ENCODE measurements at regions not wholly inside any gene's neighbourhood (a gene's known extent, or its start where the extent isn't known, plus 50 kb on each side); places are given as distances from the start of the nearest gene placed in this dataset.

DNA sequence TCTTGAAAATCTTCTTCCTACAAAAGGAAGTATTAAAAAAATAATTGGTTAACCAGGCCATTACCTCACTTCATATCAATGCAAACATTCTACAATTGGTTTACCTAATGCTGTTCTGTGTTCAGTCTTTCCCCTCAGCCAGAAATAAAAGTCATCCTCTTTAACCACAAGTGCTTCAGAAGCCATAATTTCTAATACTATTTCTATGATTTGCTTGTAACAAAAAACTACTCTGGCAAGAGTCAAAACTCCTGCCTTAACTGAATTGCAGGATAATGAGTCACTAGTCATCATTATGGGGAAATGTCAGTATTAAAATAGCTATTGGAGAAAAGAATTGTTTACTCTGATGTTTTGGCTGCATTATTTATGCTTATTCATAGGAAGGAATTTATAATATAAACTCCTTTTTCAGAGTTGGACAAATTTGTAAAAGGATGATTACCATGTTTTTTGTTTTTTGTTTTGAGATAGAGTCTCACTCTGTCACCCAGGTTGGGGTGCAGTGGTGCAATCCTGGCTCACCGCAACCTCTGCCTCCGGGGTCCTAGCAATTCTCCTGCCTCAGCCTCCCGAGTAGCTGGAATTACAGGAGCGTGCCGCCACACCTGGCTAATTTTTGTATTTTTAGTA, 55.5 kb upstream of the ODAD2 start:
- intact Hi-C loops (cut with micrococcal nuclease): no loop called here
- Histone ChIP-seq H3K4me3 (no peak overlapping the region), H3K9me3 (replicated peaks) (no peaks in the 10 kb centered on the region), H3K4me1 (no peaks in the 10 kb centered on the region), H3K27me3 (ENCODE audit: low read depth) (no peaks in the 10 kb centered on the region), H3K27ac (replicated peaks) (no peak overlapping the region), H3K36me3 (peaks cover 11% of the 10 kb centered on the region)
- TF ChIP-seq, protein P1, sequence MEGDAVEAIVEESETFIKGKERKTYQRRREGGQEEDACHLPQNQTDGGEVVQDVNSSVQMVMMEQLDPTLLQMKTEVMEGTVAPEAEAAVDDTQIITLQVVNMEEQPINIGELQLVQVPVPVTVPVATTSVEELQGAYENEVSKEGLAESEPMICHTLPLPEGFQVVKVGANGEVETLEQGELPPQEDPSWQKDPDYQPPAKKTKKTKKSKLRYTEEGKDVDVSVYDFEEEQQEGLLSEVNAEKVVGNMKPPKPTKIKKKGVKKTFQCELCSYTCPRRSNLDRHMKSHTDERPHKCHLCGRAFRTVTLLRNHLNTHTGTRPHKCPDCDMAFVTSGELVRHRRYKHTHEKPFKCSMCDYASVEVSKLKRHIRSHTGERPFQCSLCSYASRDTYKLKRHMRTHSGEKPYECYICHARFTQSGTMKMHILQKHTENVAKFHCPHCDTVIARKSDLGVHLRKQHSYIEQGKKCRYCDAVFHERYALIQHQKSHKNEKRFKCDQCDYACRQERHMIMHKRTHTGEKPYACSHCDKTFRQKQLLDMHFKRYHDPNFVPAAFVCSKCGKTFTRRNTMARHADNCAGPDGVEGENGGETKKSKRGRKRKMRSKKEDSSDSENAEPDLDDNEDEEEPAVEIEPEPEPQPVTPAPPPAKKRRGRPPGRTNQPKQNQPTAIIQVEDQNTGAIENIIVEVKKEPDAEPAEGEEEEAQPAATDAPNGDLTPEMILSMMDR (IDR thresholded peaks at IDR 0.05; ENCODE audit: borderline replicate concordance): no peak
- no peak for DNase-seq

DNA sequence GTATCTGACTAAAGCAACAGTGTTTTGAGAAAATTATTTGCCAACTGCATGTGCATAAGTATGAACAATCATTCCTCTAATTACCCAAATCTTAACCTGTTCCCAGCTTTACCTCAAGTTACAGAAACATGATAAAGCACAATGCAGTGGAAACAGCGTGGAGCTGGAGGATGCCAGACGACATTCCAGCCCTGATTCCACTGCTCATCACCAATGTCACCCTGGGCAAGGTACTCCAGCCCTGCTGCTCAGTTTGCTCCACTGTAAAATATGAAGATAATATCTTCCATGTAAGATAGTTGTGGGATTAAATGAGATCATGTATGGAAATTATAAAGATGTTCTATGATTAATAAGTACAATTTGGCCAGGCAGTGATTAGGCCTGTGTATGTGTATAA, 50.4 kb upstream of the ODAD2 start:
- Histone ChIP-seq H3K9me3 (replicated peaks) (no peaks in the 10 kb centered on the region), H3K36me3 (no peaks in the 10 kb centered on the region), H3K27me3 (ENCODE audit: low read depth) (no peaks in the 10 kb centered on the region), H3K4me1 (no peaks in the 10 kb centered on the region), H3K4me3 (no peak overlapping the region), H3K27ac (replicated peaks) (no peak overlapping the region)
- intact Hi-C loops (cut with micrococcal nuclease): no loop called here
- TF ChIP-seq, protein P1 (IDR thresholded peaks at IDR 0.05; ENCODE audit: borderline replicate concordance): no peak
- DNase-seq: no peak

All from left ventricle myocardium inferior (tissue), 1 donor.